ENCODE measurements at regions not wholly inside any gene's neighbourhood (a gene's known extent, or its start where the extent isn't known, plus 50 kb on each side); places are given as distances from the start of the nearest gene placed in this dataset.

- DNase-seq (ENCODE audit: extremely low spot score) = no peak
- Histone ChIP-seq H3K4me3 (no peak overlapping the region), H3K27ac (replicated peaks in 1 of 4) (no peak overlapping the region), H3K9me3 (no peaks in the 10 kb centered on the region), H3K4me1 (no peaks in the 10 kb centered on the region), H3K27me3 (no peaks in the 10 kb centered on the region), H3K36me3 (no peaks in the 10 kb centered on the region)
- WGBS = 36% methylated on average over 2 of the region's 2 CpGs
- TF ChIP-seq EP300 (IDR thresholded peaks at IDR 0.05) (no peak), POLR2A (IDR thresholded peaks at IDR 0.05; ENCODE audit: low read depth) (no peak), POLR2AphosphoS5 (IDR thresholded peaks at IDR 0.05) (no peak)
- TF ChIP-seq, protein P1, sequence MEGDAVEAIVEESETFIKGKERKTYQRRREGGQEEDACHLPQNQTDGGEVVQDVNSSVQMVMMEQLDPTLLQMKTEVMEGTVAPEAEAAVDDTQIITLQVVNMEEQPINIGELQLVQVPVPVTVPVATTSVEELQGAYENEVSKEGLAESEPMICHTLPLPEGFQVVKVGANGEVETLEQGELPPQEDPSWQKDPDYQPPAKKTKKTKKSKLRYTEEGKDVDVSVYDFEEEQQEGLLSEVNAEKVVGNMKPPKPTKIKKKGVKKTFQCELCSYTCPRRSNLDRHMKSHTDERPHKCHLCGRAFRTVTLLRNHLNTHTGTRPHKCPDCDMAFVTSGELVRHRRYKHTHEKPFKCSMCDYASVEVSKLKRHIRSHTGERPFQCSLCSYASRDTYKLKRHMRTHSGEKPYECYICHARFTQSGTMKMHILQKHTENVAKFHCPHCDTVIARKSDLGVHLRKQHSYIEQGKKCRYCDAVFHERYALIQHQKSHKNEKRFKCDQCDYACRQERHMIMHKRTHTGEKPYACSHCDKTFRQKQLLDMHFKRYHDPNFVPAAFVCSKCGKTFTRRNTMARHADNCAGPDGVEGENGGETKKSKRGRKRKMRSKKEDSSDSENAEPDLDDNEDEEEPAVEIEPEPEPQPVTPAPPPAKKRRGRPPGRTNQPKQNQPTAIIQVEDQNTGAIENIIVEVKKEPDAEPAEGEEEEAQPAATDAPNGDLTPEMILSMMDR (IDR thresholded peaks at IDR 0.05) = no peak
- intact Hi-C loops (cut with DNase I) = no loop called here
These were observed 384.5 kb upstream of the CDH6 start for GRCh38 chr5:30808996-30809395.

GRCh38 chr5:30804739-30805505 is 388.6 kb upstream of the CDH6 start:
- DNase-seq (ENCODE audit: extremely low spot score) = no peak
- WGBS = 72% methylated on average over 7 of the region's 7 CpGs
- Histone ChIP-seq H3K27ac (replicated peaks in 1 of 4) (no peak overlapping the region), H3K4me3 (no peak overlapping the region), H3K36me3 (no peaks in the 10 kb centered on the region), H3K4me1 (no peaks in the 10 kb centered on the region), H3K27me3 (no peaks in the 10 kb centered on the region), H3K9me3 (no peaks in the 10 kb centered on the region)
- intact Hi-C loops (cut with DNase I) = no loop called here
- TF ChIP-seq, protein P1 (IDR thresholded peaks at IDR 0.05) = no peak
- no peak for TF ChIP-seq POLR2A (IDR thresholded peaks at IDR 0.05; ENCODE audit: low read depth)
- no peak for TF ChIP-seq EP300 (IDR thresholded peaks at IDR 0.05)
- TF ChIP-seq POLR2AphosphoS5 (IDR thresholded peaks at IDR 0.05) = no peak

- 85% methylated on average over 5 of the region's 5 CpGs for WGBS
- intact Hi-C loops (cut with DNase I) = no loop called here
- no peaks in the 10 kb centered on the region for H3K36me3 ChIP-seq
- H3K9me3 ChIP-seq = no peaks in the 10 kb centered on the region
- no peaks in the 10 kb centered on the region for H3K27me3 ChIP-seq
- no peak for DNase-seq (ENCODE audit: extremely low spot score)
- no peak overlapping the region for H3K4me3 ChIP-seq
- TF ChIP-seq POLR2A (IDR thresholded peaks at IDR 0.05; ENCODE audit: low read depth) (no peak), POLR2AphosphoS5 (IDR thresholded peaks at IDR 0.05) (no peak), EP300 (IDR thresholded peaks at IDR 0.05) (no peak)
- TF ChIP-seq, protein P1 (IDR thresholded peaks at IDR 0.05) = no peak
- no peaks in the 10 kb centered on the region for H3K4me1 ChIP-seq
- H3K27ac ChIP-seq (replicated peaks in 1 of 4) = no peak overlapping the region
These were observed 390.4 kb upstream of the CDH6 start for GRCh38 chr5:30802961-30803705.

GRCh38 chr5:30781643-30782042 is 411.8 kb upstream of the CDH6 start:
- H3K4me1 ChIP-seq = no peaks in the 10 kb centered on the region
- no peaks in the 10 kb centered on the region for H3K36me3 ChIP-seq
- no peak overlapping the region for H3K4me3 ChIP-seq
- TF ChIP-seq, protein P1 (IDR thresholded peaks at IDR 0.05) = no peak
- TF ChIP-seq POLR2AphosphoS5 (IDR thresholded peaks at IDR 0.05) (no peak), POLR2A (IDR thresholded peaks at IDR 0.05; ENCODE audit: low read depth) (no peak), EP300 (IDR thresholded peaks at IDR 0.05) (no peak)
- H3K27me3 ChIP-seq = no peaks in the 10 kb centered on the region
- WGBS = 67% methylated on average over 2 of the region's 2 CpGs
- intact Hi-C loops (cut with DNase I) = no loop called here
- DNase-seq (ENCODE audit: extremely low spot score) = no peak
- H3K9me3 ChIP-seq = no peaks in the 10 kb centered on the region
- H3K27ac ChIP-seq (replicated peaks in 1 of 4) = no peak overlapping the region
